IPS-18c (cell line): ENCODE measurements at regions not wholly inside any gene's neighbourhood (a gene's known extent, or its start where the extent isn't known, plus 50 kb on each side); places are given as distances from the start of the nearest gene placed in this dataset.

ENCODE experiments used
- H3K4me3 ChIP-seq: 2 replicates; pipeline ENCODE4 v1.7.0; 2013; ENCODE audit warnings: low read depth, mild to moderate bottlenecking, low read length, moderate library complexity; ENCODE audit not compliant: insufficient read depth
- H3K9me3 ChIP-seq: one replicate; pipeline ENCODE4 v1.6.1; 2013; ENCODE audit warnings: mild to moderate bottlenecking, low read length, moderate library complexity; ENCODE audit not compliant: control insufficient read depth, insufficient read depth

GRCh38 chr4:181193131-181193930, 1049.9 kb upstream of the TENM3 start:
- Histone ChIP-seq H3K4me3 (no peak overlapping the region), H3K9me3 (no peaks in the 10 kb centered on the region)

DNA sequence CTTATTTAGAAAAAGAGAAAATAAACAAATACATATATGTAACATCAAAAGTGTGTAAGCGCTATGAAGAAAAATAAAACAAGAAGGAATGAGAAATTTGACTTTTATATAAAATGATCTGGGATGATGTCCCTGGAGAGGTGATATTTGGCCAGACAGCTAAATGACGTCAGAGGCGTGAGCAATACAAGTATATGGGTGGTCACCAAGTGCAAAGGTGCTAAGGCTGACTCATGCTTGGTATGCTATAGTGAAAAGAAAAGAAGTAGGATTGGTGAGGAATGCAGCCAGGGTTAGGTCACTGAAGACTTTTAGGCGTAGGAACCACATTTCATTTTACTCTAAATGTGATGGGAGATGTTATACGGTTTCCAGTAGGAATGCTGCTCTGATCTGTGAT, 1049.1 kb upstream of the TENM3 start:
- Histone ChIP-seq H3K9me3 (no peaks in the 10 kb centered on the region), H3K4me3 (no peak overlapping the region)

GRCh38 chr4:181200076-181200475, 1043.1 kb upstream of the TENM3 start:
- H3K4me3 ChIP-seq = no peak overlapping the region

DNA sequence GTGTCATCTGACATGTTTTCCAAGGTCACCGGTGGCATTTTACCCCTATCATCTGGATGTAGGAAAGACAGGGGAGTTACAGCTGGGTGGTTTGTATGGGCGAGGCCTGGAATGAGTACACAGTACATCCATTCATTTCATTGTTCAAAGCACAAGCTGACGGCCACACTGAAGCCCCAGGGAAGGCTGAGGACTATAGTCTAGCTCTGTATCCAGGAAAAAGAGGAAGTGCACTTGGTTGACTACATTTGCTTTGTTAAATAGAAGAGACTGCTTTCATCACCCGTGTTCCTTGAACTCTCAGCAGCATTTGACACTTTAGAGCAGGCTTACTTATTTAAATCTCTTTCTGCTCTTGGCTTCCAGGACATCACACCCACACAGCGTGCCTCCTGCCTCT, 1041.0 kb upstream of the TENM3 start:
- no peak overlapping the region for H3K4me3 ChIP-seq
- no peaks in the 10 kb centered on the region for H3K9me3 ChIP-seq

More at GRCh38 chr4:181200076-181200475, 1043.1 kb upstream of the TENM3 start:
- no peaks in the 10 kb centered on the region for H3K9me3 ChIP-seq

GRCh38 chr4:181204109-181204508, 1039.1 kb upstream of the TENM3 start:
- Histone ChIP-seq H3K4me3 (no peak overlapping the region), H3K9me3 (no peaks in the 10 kb centered on the region)

DNA sequence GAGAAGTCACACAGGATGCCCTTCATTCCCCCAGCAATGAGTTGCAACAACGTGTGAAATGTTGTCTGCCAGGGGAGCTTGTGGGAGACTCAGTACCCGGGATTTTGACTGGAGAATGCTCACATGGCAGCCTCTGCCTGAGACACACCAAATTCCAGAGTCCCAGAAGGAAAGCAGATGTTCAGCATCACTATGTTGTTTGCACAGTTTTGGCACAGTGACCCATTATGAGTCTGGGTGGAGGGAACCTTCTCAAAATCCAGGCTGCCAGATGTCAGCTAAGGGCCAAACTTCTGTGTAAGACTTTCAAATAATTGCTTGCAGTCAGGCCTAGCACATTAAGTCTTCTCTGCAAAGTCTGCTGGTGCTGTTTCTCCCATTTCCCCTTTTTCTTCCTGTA, 1029.7 kb upstream of the TENM3 start:
- Histone ChIP-seq H3K4me3 (no peak overlapping the region), H3K9me3 (no peaks in the 10 kb centered on the region)

DNA sequence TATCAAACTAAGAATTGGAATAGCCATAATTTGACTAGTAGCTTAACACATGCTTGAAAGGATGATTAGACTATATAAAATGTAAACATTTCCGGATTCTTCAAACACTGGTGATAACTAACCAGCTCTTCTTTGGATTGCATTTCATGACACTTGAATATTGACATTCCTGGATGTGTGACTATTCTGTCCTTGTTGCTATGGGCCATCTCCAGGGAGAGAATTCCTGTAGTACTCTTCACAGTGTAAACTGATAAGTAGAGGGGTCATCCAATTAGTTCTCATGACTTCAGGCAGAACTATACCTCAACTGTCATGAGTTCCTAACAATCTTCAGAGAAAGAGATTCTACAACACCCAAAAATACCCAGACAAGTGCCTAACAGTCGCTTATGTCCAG, 1026.7 kb upstream of the TENM3 start:
- Histone ChIP-seq H3K4me3 (no peak overlapping the region), H3K9me3 (no peaks in the 10 kb centered on the region)

DNA sequence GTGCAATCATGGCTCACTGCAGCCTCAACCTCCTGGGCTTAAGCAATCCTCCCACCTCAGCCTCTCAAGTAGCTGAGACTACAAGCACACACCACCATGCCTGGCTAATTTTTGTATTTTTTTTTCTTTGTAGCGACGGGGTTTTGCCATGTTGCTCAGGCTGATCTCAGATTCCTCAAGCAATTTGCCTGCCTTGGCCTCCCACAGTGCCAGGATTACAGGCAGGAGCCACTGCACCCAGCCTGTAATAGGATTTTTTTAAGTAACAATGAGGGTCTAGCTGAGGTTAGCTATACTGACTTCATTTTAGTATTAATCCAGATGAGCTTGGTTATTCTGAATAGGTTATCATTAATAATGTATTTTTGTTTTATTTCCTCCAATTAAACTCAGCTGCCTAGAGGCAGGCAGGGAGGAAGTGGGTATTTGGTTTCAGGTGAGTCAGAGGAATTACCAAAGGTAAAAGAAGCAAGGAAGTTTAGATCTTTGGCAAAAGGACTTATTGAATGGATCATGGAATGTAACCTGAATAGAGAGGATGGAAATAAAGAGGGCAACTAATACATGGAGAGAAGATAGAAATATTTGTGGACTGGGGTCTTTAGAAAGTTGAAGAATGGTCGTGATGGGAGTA, 1023.3 kb upstream of the TENM3 start:
- Histone ChIP-seq H3K4me3 (no peak overlapping the region), H3K9me3 (no peaks in the 10 kb centered on the region)

DNA sequence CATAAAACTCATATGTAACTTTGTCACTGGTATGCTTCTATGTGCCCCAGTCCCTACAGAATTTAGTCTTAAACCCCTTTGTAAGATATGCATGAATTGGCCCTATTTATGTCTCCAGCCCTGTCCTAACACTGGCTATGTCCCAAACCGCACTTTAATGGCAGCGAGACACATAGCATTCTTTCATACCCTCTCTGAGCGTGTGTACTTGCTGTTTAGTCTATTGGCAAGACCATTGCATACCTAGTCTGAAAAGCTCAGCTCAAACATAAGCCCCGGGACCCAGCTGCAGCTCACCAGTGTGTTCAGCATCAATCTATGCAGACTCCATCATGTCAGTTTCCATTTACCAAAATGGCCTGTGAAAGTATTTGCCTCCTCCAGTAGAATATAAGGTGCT, 1018.4 kb upstream of the TENM3 start:
- H3K4me3 ChIP-seq = no peak overlapping the region
- H3K9me3 ChIP-seq = no peaks in the 10 kb centered on the region

GRCh38 chr4:181225616-181226261, 1017.5 kb upstream of the TENM3 start:
- Histone ChIP-seq H3K9me3 (no peaks in the 10 kb centered on the region), H3K4me3 (no peak overlapping the region)

DNA sequence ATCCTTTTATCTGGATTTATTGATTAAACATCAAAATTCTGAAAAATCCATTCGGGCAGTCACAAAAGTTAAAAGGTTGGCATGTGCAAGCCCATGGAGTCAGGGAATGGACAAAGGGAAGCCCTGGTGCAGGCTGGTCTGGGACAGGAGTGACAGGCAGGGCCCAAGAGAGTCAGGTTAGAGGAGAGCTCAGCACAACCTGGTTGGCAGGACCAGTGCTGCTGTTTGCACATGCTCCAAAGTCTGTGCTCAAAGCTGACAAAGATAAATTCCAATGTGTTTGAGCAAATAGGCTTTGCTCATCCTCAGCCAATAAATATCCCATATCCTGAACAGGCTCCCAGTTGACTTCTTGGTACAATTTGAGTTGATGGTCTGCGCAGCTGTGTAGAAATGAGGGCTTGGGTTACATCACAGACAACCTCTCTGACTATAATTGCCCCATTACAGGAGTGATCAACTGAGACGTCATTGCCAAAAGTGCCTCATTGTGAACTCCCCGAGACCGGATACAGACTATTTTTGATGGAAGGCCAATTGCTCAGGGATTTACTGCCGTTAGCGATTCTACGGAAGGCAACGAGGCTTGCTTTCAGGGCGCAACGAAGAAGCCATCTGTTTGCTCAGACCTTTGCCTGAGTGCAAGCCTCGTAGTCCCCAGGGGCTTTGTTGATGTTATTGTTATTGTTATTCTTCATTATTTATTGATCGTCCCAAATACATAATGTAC, 1008.1 kb upstream of the TENM3 start:
- Histone ChIP-seq H3K9me3 (no peaks in the 10 kb centered on the region), H3K4me3 (no peak overlapping the region)

DNA sequence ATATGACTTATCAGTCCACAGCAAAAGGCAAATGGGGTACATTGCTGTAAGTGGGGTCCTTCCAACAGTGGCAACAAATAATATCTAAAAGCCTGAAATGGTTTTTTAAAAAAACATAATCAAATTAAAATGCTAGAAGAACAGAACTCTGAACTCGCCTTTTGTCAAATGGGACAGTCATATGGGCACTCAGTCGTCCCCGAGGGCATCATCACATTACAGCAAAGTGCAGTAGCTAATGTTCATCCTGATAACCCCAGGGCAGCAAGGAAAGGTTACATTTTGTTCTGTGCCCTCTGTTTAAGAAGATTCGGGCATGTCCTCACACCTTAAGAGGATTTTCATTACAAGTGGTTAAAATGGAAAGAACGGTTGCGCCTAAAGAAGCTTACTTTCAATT, 997.9 kb upstream of the TENM3 start:
- no peak overlapping the region for H3K4me3 ChIP-seq
- no peaks in the 10 kb centered on the region for H3K9me3 ChIP-seq

DNA sequence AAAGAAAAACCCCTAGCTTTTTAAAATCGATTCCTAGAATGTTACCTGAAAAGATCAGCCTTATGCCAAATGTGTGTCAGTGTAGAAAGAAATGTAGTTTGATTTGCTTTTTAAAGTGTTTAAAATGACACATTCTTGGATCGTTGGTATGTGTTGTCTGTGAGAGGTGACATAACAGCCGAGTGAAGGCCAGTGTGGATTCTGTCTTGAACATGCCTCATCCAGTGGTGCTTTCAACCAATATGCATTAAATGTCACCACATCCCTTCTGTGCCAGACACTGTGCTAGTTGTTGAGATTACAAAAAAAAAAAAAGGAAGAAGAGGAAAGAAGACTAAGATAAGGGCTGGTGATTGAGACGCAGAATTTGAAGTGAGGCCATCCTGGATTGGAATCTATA, 994.2 kb upstream of the TENM3 start:
- H3K4me3 ChIP-seq = no peak overlapping the region
- H3K9me3 ChIP-seq = no peaks in the 10 kb centered on the region

- Histone ChIP-seq H3K9me3 (no peaks in the 10 kb centered on the region), H3K4me3 (no peak overlapping the region)
Measured at GRCh38 chr4:181254771-181255170, 988.4 kb upstream of the TENM3 start.

DNA sequence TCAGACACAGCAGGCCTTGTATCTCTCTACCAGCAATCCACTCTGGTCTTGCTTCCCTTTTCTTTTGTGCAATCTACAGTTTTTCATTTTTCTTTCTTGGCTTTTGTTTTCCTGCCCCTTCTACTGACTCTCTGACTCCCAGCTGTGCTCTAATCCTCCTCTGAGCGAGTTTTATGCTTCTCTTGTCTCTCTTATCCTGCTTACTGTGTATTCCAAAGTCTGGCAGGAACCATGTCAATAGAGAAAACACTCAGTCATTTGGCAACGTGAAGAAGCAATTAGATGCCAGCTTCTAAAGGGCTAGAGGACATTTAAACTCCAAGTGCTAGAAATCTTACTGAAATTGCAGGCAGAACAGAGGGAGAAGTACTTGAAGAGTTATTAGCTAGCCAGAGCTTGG, 984.6 kb upstream of the TENM3 start:
- Histone ChIP-seq H3K4me3 (no peak overlapping the region), H3K9me3 (no peaks in the 10 kb centered on the region)

DNA sequence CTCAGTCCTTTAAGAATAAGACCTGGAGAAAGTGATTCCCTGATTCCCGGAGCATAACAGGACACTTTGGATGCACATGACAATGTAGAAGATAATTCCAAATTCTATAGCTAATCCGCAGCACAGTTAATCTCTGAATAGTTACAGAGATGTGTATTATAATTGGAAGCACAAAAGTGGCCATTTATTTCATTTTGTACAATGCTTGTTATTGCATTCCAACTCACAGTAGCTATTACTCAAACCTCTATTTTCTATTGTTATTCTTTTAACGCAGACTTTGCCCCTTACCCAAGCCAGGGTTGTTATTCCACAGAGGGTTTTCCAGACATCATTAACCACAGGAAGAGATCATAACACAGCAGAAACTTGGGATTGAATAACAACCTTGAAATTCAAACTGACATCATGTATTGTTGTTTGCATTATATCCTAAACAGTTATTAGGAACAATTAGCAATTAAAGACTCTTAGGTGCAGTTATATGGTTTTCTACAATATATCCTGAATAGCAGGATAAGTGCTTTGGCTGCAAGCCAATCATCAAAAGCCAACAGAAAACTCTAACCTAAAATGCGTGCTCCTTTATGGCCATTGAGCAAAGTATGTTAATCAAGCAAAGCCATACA, 984.0 kb upstream of the TENM3 start:
- Histone ChIP-seq H3K9me3 (no peaks in the 10 kb centered on the region), H3K4me3 (no peak overlapping the region)

- H3K9me3 ChIP-seq = no peaks in the 10 kb centered on the region
- H3K4me3 ChIP-seq = no peak overlapping the region
Measured at GRCh38 chr4:181261279-181261678, 981.9 kb upstream of the TENM3 start.
